ENCODE measurements at regions not wholly inside any gene's neighbourhood (a gene's known extent, or its start where the extent isn't known, plus 50 kb on each side); places are given as distances from the start of the nearest gene placed in this dataset.
"Not testable (repeated sequence)": the region's sequence is repeated elsewhere in the genome, so short reads cannot be mapped to it uniquely, and the experiment has no call there.

DNA sequence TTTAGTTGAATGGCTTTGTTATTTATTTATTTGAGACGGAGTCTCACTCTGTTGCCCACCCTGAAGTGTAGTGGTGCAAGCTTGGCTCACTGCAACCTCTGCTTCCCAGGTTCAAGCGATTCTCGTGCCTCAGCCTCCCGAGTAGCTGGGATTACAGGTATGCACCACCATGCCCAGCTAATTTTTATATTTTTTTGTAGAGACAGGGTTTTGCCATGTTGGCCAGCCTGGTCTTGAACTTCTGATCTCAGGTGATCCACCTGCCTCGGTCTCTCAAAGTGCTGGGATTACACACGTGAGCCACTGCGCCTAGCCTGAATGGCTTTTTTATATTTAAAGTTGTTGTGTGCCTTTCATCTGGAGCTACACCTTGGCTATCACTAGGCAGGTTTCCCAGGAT is 250.0 kb downstream of the GOLGA6L6 start:
- DNase-seq (ENCODE audit: low read depth in 2 of 3, low spot score in 1 of 3): not testable (repeated sequence)

- not testable (repeated sequence) for DNase-seq (ENCODE audit: low read depth in 2 of 3, low spot score in 1 of 3)
Measured at GRCh38 chr15:20290606-20291005, 251.0 kb downstream of the GOLGA6L6 start.

DNA sequence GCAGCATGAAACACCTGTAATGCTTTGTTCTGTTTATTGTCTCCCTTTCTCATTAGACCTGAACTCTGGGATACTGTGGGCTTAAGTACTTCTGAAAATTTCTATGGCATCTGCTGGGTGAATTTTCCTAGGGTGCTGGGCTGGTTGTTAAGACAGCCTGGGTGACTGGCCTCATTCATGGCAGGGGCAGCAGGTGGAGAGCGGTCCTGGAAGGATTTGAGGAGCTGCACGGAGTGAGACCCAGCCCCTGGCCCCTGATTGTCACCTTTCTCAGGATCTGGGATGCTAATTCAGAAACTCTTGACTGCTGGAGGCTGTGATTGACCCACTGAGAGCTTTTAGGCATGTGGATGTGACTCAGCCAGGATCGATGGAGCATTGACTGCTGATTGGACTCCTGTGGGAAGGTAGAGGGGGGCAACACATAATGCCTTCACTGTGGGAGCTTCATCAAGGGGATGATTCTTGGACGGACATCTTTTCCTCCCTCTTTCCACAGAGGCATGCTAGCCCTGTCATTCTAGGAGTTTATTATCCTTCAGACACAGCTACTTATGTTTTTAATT is 252.0 kb downstream of the GOLGA6L6 start:
- DNase-seq (ENCODE audit: low read depth in 2 of 3, low spot score in 1 of 3): not testable (repeated sequence)

DNA sequence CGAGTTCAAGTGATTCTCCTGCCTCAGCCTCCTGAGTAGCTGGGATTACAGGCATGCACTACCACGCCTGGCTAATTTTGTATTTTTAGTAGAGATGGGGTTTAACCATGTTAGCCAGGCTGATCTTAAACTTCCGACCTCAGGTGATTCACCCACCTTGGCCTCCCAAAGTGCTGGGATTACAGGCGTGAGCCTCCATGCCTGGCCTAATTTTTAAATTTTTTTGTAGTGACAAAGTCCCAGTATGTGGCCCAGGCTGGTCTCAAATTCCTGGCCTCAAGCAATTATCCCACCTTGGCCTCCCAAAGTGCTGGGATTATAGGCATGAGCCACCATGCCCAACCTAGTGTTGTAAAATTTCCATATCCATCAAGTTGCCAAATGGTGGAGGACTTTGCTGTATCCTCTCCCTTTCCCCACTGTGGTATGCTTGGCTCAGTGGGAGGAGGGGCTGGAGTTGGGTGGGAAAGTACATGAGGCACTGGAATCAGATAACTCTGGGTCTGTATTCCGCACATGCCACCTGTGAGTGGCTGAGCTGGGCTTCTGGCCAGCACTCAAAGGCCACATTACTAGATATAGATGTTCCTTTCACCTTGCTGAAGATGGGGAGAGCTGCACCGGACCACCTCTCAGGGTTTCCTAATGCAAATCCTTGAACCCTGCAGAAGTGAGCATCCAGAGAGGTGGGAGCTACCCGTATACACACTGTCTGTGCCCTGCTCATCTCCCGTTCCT is 252.6 kb downstream of the GOLGA6L6 start:
- not testable (repeated sequence) for DNase-seq (ENCODE audit: low read depth in 2 of 3, low spot score in 1 of 3)

DNA sequence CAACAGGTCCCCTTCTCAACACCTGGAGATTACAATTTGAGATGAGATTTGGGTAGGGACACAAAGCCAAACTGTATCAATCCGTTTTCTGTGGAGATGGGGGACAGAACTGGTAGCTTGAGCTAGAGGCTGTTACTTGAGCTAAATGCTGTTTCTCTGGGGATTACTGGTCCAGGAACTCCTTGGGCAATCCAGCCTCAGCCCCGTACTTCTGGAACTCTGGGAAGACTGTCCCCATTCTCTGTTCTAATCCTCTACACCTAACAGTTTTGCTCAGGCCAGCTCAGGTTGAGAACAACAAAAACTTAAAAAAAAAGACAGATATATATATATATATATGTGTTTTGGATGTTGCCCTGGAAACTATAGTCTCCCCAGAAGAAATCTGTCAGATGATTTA is 255.0 kb downstream of the GOLGA6L6 start:
- not testable (repeated sequence) for DNase-seq (ENCODE audit: low read depth in 2 of 3, low spot score in 1 of 3)

DNA sequence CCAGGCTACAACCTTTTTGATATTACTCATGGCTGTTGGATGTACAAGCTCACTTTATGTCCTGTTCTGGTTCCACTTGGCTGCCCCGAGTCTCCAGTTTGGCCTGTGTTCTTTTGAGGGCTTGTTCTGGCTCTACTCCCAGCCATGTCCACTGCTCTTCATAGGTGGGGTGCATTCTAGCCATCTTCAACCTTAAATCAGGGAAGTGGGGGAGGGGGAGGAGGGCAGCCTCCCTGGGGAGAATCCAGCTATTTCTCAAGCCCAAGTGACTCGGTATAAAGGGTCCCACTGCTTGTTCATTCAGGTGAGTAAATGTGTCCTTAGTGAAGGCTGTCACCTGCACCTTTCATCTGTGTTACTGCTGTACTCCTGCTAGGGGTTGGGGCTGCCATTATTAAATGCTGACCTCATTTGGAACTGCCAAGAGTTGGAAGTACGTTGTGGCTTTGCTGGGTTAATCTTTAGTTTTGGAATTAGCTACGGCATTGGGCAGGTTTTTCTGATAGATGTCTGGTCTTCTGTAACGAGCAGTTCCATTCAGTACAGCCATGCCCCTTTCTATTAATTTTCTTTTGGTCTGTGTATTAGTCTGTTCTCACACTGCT is 255.8 kb downstream of the GOLGA6L6 start:
- not testable (repeated sequence) for DNase-seq (ENCODE audit: low read depth in 2 of 3, low spot score in 1 of 3)

GRCh38 chr15:20284891-20285535 is 256.6 kb downstream of the GOLGA6L6 start:
- not testable (repeated sequence) for DNase-seq (ENCODE audit: low read depth in 2 of 3, low spot score in 1 of 3)

GRCh38 chr15:20283651-20284050 is 257.9 kb downstream of the GOLGA6L6 start:
- DNase-seq (ENCODE audit: low read depth in 2 of 3, low spot score in 1 of 3): not testable (repeated sequence)

GRCh38 chr15:20282491-20282943 is 259.1 kb downstream of the GOLGA6L6 start:
- not testable (repeated sequence) for DNase-seq (ENCODE audit: low read depth in 2 of 3, low spot score in 1 of 3)

DNA sequence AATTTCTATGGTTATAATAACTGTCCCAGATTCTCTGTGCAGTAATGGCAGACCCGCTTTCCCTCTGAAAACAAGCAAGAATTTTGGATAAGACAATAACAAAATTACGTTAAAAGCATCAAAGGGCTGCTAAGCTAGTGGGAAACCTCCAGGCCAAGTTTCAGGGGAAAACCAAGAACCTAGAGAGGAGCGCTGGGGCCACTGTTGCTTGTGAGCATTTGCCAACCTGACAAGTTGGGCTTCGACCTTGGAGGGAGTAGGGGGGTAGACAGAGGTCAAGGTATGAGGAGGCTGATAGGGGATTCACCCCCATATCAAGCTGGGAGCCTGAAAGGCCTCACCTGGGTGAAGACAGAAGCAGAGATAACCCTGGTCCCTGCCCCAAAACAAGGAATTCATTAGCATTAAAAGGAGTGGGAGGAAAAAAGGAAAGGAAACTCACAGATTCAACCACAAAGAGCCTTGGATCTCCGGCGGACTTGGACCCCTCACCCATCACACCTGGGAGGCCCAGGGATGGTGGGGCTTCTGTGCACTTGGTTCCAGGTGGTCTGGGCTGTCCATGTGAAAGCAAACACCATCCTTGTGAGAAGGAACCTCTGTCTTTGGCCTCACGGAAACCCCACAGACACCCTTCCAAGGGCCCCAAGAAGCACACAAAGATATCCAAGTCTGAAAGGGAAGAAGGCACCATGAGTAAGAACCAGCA is 259.9 kb downstream of the GOLGA6L6 start:
- DNase-seq (ENCODE audit: low read depth in 2 of 3, low spot score in 1 of 3): not testable (repeated sequence)

DNA sequence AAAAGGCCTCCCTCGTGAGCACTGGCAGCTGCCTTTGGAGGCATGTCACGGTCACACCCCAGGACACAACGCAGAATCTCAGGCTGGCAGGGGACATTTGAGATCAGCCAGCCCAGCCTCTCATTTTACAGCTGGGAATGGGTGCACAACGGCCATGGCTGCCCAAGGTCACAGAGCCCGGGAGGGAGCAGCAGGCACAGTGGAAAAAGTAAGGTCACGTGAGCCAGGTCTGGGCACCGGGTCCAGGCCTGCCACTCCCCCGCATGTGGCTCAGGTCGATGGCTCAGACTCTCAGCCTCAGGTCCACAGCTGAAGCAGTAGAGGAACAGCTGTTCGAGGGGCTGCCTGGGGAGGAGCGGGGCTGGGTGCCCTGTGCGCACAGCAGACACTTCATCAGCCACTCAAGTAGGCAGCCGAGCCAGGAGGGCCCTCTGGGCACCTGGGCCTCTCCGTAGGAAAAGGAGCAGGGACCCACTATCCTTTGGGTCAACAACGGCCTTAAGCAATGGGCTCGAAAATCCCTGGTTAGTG is 260.6 kb downstream of the GOLGA6L6 start:
- DNase-seq (ENCODE audit: low read depth in 2 of 3, low spot score in 1 of 3): no peak

DNA sequence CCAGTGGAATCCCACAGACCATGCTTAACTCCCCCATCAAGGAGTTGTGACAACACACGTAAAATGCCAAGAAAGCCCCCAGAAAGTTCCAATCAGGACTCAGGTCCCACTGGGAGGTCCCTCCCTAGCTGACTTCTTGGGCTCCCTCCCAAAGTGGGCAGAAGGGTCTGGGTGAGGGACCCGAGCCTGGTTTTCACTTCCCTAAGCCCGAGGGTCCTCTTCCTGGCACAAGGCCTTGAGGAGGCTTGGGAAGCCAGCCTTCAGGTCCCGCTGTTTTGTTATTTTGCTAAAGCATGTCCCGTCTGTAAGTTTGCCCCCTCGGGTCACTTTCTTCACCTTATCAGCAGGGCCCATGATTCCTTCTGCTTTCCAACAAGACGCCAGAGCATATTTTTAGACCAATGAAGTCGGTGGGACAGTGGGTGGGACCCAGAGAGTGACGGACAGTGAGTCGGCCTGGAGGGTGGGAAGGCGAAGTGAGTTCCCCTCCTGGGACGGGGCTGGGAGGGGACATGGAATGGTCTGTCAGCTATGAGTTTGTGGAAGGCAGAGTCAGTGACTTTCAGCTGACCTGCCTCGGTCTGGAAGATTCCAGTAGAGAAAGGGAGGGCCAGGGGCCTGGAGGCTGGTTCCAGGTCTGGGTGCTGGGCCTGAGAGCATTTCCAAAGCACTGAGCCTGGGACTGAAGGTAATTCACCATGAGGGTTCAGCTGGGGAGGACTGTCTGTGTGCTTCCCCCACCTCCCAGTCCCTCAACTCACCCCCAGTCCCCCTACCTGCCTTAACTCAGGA is 261.3 kb downstream of the GOLGA6L6 start:
- DNase-seq (ENCODE audit: low read depth in 2 of 3, low spot score in 1 of 3): not testable (repeated sequence)

GRCh38 chr15:20279056-20279455 is 262.5 kb downstream of the GOLGA6L6 start:
- DNase-seq (ENCODE audit: low read depth in 2 of 3, low spot score in 1 of 3): not testable (repeated sequence)

DNA sequence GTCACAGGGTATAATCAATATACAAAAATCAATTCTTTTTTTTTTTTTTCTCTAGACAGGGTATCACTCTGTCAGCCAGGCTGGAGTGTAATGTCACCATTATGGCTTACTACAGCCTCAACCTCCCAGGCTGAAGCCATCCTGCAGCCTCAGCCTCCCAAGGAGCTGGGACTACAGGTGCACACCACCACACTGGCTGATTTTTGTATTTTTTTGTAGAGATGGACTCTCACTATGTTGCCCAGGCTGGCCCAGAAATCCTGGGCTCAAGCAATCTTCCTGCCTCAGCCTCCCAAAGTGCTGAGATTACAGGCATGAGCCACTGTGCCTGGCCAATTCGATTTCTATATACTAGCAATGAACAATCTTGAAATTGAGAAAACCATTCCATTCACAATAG is 263.2 kb downstream of the GOLGA6L6 start:
- not testable (repeated sequence) for DNase-seq (ENCODE audit: low read depth in 2 of 3, low spot score in 1 of 3)

DNA sequence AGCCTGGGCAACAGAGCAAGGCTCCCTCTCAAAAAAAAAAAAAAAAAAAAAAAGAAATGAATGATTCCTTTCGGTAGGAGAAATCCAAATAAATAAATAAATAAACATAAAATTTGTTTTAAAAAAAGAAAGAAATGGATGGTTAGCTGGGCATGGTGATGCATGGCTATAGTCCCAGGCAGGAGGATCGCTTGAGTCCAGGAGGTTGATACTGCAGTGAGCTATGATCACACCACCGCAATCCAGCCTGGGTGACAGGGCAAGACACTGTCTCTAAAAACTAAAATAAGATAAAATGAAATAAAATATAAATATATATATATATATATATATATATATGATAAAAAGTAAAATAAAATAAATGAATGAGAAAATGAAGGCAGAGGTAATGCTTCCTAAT is 264.1 kb downstream of the GOLGA6L6 start:
- not testable (repeated sequence) for DNase-seq (ENCODE audit: low read depth in 2 of 3, low spot score in 1 of 3)

- not testable (repeated sequence) for DNase-seq (ENCODE audit: low read depth in 2 of 3, low spot score in 1 of 3)
Measured at GRCh38 chr15:20276312-20277114, 265.1 kb downstream of the GOLGA6L6 start.

DNA sequence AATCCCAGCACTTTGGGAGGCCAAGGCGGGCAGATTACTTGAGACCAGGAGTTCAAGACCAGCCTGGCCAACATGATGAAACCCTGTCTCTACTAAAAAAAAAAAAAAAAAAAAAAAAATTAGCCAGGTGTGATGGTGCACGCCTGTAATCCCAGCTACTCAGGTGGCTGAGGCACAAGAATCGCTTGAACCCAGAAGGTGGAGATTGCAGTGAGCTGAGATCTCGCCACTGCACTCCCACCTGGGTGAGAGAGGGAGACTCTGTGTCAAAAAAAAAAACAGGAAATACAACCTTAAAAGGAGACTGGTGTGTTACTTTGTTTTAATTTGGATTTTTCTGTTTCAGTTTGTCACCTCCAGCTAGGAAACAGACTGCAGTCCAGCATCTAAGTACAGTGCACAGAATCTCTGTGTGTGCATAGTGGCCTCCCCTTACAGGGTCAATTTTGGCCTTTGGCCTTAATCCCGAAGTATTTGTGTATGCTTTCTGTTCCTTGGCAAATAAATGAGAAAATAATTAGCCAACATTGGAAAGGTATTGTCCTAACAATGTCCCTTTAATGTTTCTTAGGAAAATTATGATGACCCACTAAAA is 266.1 kb downstream of the GOLGA6L6 start:
- not testable (repeated sequence) for DNase-seq (ENCODE audit: low read depth in 2 of 3, low spot score in 1 of 3)

DNA sequence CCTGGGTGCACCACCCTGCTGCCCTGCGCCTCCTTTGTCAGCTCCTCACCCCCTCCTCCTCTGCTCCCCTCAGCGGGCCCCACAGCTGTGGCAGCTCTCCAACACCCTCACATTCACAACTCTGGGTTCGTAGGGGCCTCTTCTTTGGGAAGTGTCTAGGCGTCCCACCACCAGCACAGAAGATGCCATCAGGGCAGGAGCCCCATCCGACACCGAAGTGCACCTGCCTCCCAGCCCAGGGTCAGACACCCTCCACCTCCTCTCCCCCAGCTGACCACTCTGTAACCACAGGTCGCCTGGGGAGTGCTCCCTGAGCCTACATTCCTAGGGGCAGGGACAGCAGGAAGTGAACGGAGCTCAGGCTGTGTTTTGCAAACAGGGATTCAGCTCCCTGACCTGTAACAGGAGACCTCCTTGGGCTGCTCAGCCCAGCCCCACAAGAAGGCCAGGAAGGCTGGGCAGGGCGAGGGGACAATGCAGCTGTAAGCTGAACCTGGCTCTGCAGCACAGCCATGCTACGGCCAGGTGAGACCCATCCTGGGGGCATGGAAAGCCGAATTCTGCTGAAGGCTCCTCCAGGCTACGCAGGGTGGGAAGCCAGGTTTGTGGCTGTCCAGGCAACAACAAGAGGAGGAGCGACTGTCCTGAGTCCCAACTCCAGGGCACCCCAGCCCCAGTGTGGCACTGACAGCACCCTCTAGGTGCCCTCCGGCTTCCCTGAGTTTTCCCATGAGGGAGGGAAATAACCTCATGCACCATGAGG is 269.0 kb downstream of the GOLGA6L6 start:
- DNase-seq (ENCODE audit: low read depth in 2 of 3, low spot score in 1 of 3): no peak
